OCI-LY3 (cell line): ENCODE measurements at regions not wholly inside any gene's neighbourhood (a gene's known extent, or its start where the extent isn't known, plus 50 kb on each side); places are given as distances from the start of the nearest gene placed in this dataset.

Source experiments
- H2AFZ ChIP-seq: fragments of 200-600, 300-600 bp; shearing (Covaris generic); 2 replicates; pipeline ENCODE4 v1.6.0; 2014; ENCODE audit warnings: antibody characterized with exemption, low read depth, low read length
- H3K27ac ChIP-seq: fragments of 200-600, 300-600 bp; sonication (generic); 2 replicates; pipeline ENCODE4 v1.5.1; 2014; ENCODE audit warnings: mild to moderate bottlenecking, low read length, moderate library complexity, mixed read lengths
- H3K27me3 ChIP-seq: fragments of 200-600, 300-600 bp; sonication (generic); 2 replicates; pipeline ENCODE4 v1.6.1; 2014; ENCODE audit warnings: low read depth, low read length, mixed read lengths
- H3K36me3 ChIP-seq: fragments of 200-600, 300-600 bp; sonication (generic); replicated peaks from 2 replicates; pipeline ENCODE3; 2014; ENCODE audit warnings: low read depth, low read length, mixed read lengths
- H3K4me1 ChIP-seq: fragments of 300-600, 200-600 bp; sonication (generic); 2 replicates; pipeline ENCODE4 v1.6.1; 2014; ENCODE audit warnings: low read length, mixed read lengths
- H3K4me2 ChIP-seq: fragments of 200-600, 300-600 bp; sonication (generic); 2 replicates; pipeline ENCODE4 v1.6.1; 2014; ENCODE audit warnings: low read length, mixed read lengths
- H3K4me3 ChIP-seq: fragments of 300-600, 200-600 bp; sonication (generic); 2 replicates; pipeline ENCODE4 v1.5.1; 2014; ENCODE audit warnings: antibody characterized with exemption, mild to moderate bottlenecking, low read length, moderate library complexity
- H3K79me2 ChIP-seq: fragments of 300-600, 200-600 bp; shearing (Covaris generic); 2 replicates; pipeline ENCODE4 v1.6.1; 2014; ENCODE audit warnings: mild to moderate bottlenecking, low read length, mixed read lengths
- H3K9ac ChIP-seq: fragments of 300-600, 200-600 bp; shearing (Covaris generic); 2 replicates; pipeline ENCODE4 v1.6.0; 2014; ENCODE audit warnings: mild to moderate bottlenecking, low read length, moderate library complexity
- H3K9me3 ChIP-seq: fragments of 200-600, 300-600 bp; shearing (Covaris generic); 2 replicates; pipeline ENCODE4 v1.6.1; 2014; ENCODE audit warnings: low read length, mixed read lengths; ENCODE audit not compliant: insufficient read depth
- H4K20me1 ChIP-seq: fragments of 200-600, 300-600 bp; sonication (generic); 2 replicates; pipeline ENCODE4 v1.6.1; 2016; ENCODE audit warnings: low read length, mixed read lengths; ENCODE audit not compliant: insufficient read depth
- CTCF ChIP-seq: fragments of 200-600, 300-600 bp; sonication (generic); IDR thresholded peaks from 2 replicates; pipeline ENCODE4 v1.5.1; 2014; ENCODE audit warnings: antibody characterized with exemption, low read length, low read depth
- EZH2phosphoT487 ChIP-seq: fragments of 200-600 bp; shearing (Covaris generic); IDR thresholded peaks from 2 replicates; pipeline ENCODE4 v1.6.1; 2018; ENCODE audit warnings: antibody characterized with exemption, mixed run types, low read depth

- Histone ChIP-seq H3K27ac (no peak overlapping the region), H3K36me3 (no peaks in the 10 kb centered on the region), H3K79me2 (no peaks in the 10 kb centered on the region), H4K20me1 (no peaks in the 10 kb centered on the region), H3K4me1 (peaks cover 6% of the 10 kb centered on the region), H3K4me3 (peak overlapping the region; percentile 60), H2AFZ (peak overlapping the region; percentile 85), H3K9me3 (no peaks in the 10 kb centered on the region), H3K4me2 (peak overlapping the region; percentile 76), H3K27me3 (peaks cover 30% of the 10 kb centered on the region), H3K9ac (0 out of 2 replicates have a peak overlapping the region, but pooled peaks have one; percentile 9)
- TF ChIP-seq EZH2phosphoT487 = no peak
- peak; percentile 98 for TF ChIP-seq CTCF
Measured at GRCh38 chr4:153127760-153128494, 76.3 kb upstream of the TRIM2 start.

GRCh38 chr4:153131596-153131995 lies 72.6 kb upstream of the TRIM2 start:
- Histone ChIP-seq H3K4me3 (no peak overlapping the region), H3K36me3 (no peaks in the 10 kb centered on the region), H3K9me3 (no peaks in the 10 kb centered on the region), H3K79me2 (no peaks in the 10 kb centered on the region), H3K9ac (no peak overlapping the region), H2AFZ (no peak overlapping the region), H3K27me3 (peaks cover 40% of the 10 kb centered on the region), H3K4me2 (peak overlapping the region; percentile 29), H3K27ac (no peak overlapping the region), H3K4me1 (peaks cover 19% of the 10 kb centered on the region), H4K20me1 (no peaks in the 10 kb centered on the region)
- TF ChIP-seq EZH2phosphoT487 (no peak), CTCF (peak; percentile 58)

- Histone ChIP-seq H3K27me3 (peaks cover 39% of the 10 kb centered on the region), H3K79me2 (no peaks in the 10 kb centered on the region), H3K4me2 (no peak overlapping the region), H3K9ac (no peak overlapping the region), H3K4me1 (peaks cover 41% of the 10 kb centered on the region), H2AFZ (no peak overlapping the region), H3K9me3 (no peaks in the 10 kb centered on the region), H3K36me3 (no peaks in the 10 kb centered on the region), H3K4me3 (no peak overlapping the region), H4K20me1 (no peaks in the 10 kb centered on the region), H3K27ac (no peak overlapping the region)
- TF ChIP-seq EZH2phosphoT487 = no peak
- no peak for TF ChIP-seq CTCF
Measured at GRCh38 chr4:153137159-153137558, 67.1 kb upstream of the TRIM2 start.

GRCh38 chr4:153137677-153138630 lies 66.3 kb upstream of the TRIM2 start:
- Histone ChIP-seq H3K9me3 (no peaks in the 10 kb centered on the region), H4K20me1 (no peaks in the 10 kb centered on the region), H3K4me3 (no peak overlapping the region), H3K9ac (no peak overlapping the region), H3K4me1 (peaks cover 45% of the 10 kb centered on the region), H3K27me3 (peaks cover 31% of the 10 kb centered on the region), H3K79me2 (no peaks in the 10 kb centered on the region), H2AFZ (no peak overlapping the region), H3K36me3 (no peaks in the 10 kb centered on the region), H3K4me2 (peak overlapping the region; percentile 30; the same call in 1 of the 2 replicates), H3K27ac (no peak overlapping the region)
- no peak for TF ChIP-seq CTCF
